Esophagus squamous epithelium (tissue), 4 donors: ENCODE measurements at regions not wholly inside any gene's neighbourhood (a gene's known extent, or its start where the extent isn't known, plus 50 kb on each side); places are given as distances from the start of the nearest gene placed in this dataset.

Source experiments
- POLR2A ChIP-seq, 4 donors: fragments of 450-650 bp; IDR thresholded peaks; one replicate each; pipeline ENCODE4 v1.6.1; 2017; ENCODE audit warnings: antibody characterized with exemption in 4 of 4, mild to moderate bottlenecking in 4 of 4, moderate library complexity in 3 of 4
- TF ChIP-seq, protein P1 (sequence below), 6 experiments: fragments of 450-650 bp in 4 of 6; fragments of 200-600 bp in 2 of 6; sonication (generic) in 2 of 6; IDR thresholded peaks; one replicate each; pipeline ENCODE4 v1.5.1; 2016 to 2019; ENCODE audit warnings: antibody characterized with exemption in 6 of 6, mild to moderate bottlenecking in 4 of 6, moderate library complexity in 4 of 6

- TF ChIP-seq POLR2A (IDR thresholded peaks at IDR 0.05), result no peak
- TF ChIP-seq, protein P1, sequence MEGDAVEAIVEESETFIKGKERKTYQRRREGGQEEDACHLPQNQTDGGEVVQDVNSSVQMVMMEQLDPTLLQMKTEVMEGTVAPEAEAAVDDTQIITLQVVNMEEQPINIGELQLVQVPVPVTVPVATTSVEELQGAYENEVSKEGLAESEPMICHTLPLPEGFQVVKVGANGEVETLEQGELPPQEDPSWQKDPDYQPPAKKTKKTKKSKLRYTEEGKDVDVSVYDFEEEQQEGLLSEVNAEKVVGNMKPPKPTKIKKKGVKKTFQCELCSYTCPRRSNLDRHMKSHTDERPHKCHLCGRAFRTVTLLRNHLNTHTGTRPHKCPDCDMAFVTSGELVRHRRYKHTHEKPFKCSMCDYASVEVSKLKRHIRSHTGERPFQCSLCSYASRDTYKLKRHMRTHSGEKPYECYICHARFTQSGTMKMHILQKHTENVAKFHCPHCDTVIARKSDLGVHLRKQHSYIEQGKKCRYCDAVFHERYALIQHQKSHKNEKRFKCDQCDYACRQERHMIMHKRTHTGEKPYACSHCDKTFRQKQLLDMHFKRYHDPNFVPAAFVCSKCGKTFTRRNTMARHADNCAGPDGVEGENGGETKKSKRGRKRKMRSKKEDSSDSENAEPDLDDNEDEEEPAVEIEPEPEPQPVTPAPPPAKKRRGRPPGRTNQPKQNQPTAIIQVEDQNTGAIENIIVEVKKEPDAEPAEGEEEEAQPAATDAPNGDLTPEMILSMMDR (IDR thresholded peaks at IDR 0.05), result no peak
Measured at GRCh38 chr4:30182786-30183185, 537.4 kb upstream of the PCDH7 start.
